Liver (tissue), 7 donors: ENCODE measurements at regions not wholly inside any gene's neighbourhood (a gene's known extent, or its start where the extent isn't known, plus 50 kb on each side); places are given as distances from the start of the nearest gene placed in this dataset.

Experiments used
- DNase-seq: peaks from one replicate; pipeline ENCODE4 v3.0.0-alpha.2; 2017; ENCODE audit warnings: low spot score
- H3K27ac ChIP-seq, 2 donors: one replicate each; pipeline ENCODE4 v1.7.0; 2013; ENCODE audit warnings: inconsistent platforms in 2 of 2, low read length in 2 of 2, control low read depth in 1 of 2, low read depth in 1 of 2, mild to moderate bottlenecking in 1 of 2
- H3K27me3 ChIP-seq, 4 donors: one replicate each; pipeline versions ENCODE4 v1.6.1 to v1.7.0; 2013; ENCODE audit warnings: low read length in 3 of 4, inconsistent platforms in 1 of 4, mild to moderate bottlenecking in 1 of 4, moderate library complexity in 1 of 4; ENCODE audit not compliant: control insufficient read depth in 4 of 4, insufficient read depth in 4 of 4
- H3K36me3 ChIP-seq, 4 donors: one replicate each; pipeline versions ENCODE4 v1.6.1 to v1.7.0; 2013; ENCODE audit warnings: low read length in 3 of 4, mild to moderate bottlenecking in 3 of 4, low read depth in 1 of 4, moderate library complexity in 1 of 4; ENCODE audit not compliant: control insufficient read depth in 4 of 4, insufficient read depth in 3 of 4
- H3K4me1 ChIP-seq, 4 donors: one replicate each; pipeline versions ENCODE4 v1.6.1 to v1.7.0; 2013; ENCODE audit warnings: low read length in 3 of 4, mild to moderate bottlenecking in 3 of 4, moderate library complexity in 1 of 4; ENCODE audit not compliant: control insufficient read depth in 4 of 4, insufficient read depth in 4 of 4
- H3K4me3 ChIP-seq, 3 donors: one replicate each; pipeline versions ENCODE4 v1.6.1 to v1.7.0; 2013; ENCODE audit warnings: low read length in 3 of 3, control low read depth in 1 of 3, low read depth in 1 of 3, mild to moderate bottlenecking in 1 of 3
- H3K9ac ChIP-seq, 2 donors: one replicate each; pipeline ENCODE4 v1.7.0; 2013; ENCODE audit warnings: low read length in 2 of 2, mild to moderate bottlenecking in 2 of 2, moderate library complexity in 2 of 2, control low read depth in 1 of 2, low read depth in 1 of 2
- H3K9me3 ChIP-seq, 4 donors: one replicate each; pipeline versions ENCODE4 v1.6.1 to v1.7.0; 2013; ENCODE audit warnings: low read length in 3 of 4; ENCODE audit not compliant: control insufficient read depth in 4 of 4
- EGR1 ChIP-seq, 2 donors: IDR thresholded peaks; 2 replicates each; pipeline ENCODE4 v1.6.1; 2016 to 2018; ENCODE audit warnings: antibody characterized with exemption in 2 of 2, low read depth in 2 of 2
- FOXA1 ChIP-seq: IDR thresholded peaks from 2 replicates; pipeline ENCODE4 v1.6.1; 2016; ENCODE audit warnings: antibody characterized with exemption
- FOXA2 ChIP-seq: IDR thresholded peaks from 2 replicates; pipeline ENCODE4 v1.6.1; 2016; ENCODE audit warnings: antibody characterized with exemption
- HNF4A ChIP-seq, 2 donors: conservative IDR thresholded peaks; 2 replicates each; pipeline ENCODE4 v1.6.1; 2016; ENCODE audit warnings: antibody characterized with exemption in 2 of 2, mild to moderate bottlenecking in 2 of 2
- HNF4G ChIP-seq: IDR thresholded peaks from 2 replicates; pipeline ENCODE4 v1.6.1; 2016; ENCODE audit warnings: antibody characterized with exemption
- JUND ChIP-seq, 2 donors: IDR thresholded peaks; 2 replicates each; pipeline ENCODE4 v1.6.1; 2016; ENCODE audit warnings: antibody characterized with exemption in 2 of 2
- MAX ChIP-seq: IDR thresholded peaks from 2 replicates; pipeline ENCODE4 v1.6.1; 2016; ENCODE audit warnings: antibody characterized with exemption
- NR2F2 ChIP-seq: IDR thresholded peaks from 2 replicates; pipeline ENCODE4 v1.6.1; 2016; ENCODE audit warnings: antibody characterized with exemption
- REST ChIP-seq: IDR thresholded peaks from 2 replicates; pipeline ENCODE4 v1.6.1; 2016; ENCODE audit warnings: antibody characterized with exemption, mild to moderate bottlenecking
- RXRA ChIP-seq, 2 donors: IDR thresholded peaks; 2 replicates each; pipeline ENCODE4 v1.6.1; 2017 to 2018; ENCODE audit warnings: antibody characterized with exemption in 2 of 2, mild to moderate bottlenecking in 1 of 2
- SP1 ChIP-seq: IDR thresholded peaks from 2 replicates; pipeline ENCODE4 v1.6.1; 2018; ENCODE audit warnings: antibody characterized with exemption, mild to moderate bottlenecking
- TAF1 ChIP-seq: conservative IDR thresholded peaks from 2 replicates; pipeline ENCODE4 v1.6.1; 2016; ENCODE audit warnings: antibody characterized with exemption, mild to moderate bottlenecking
- WGBS: extraction: QIAGEN DNeasy Blood & Tissue Kit; methylation state at CpG from one replicate; pipeline ENCODE4 v1.1.7; 2013; 5-methylcytosine and 5-hydroxymethylcytosine counted together
- donor health status: healthy.
- donor health status: healthy.
- donor health status: healthy.
- donor health status: healthy.

- Histone ChIP-seq H3K27me3 (peaks cover 0 to 2% (median 0%) of the 10 kb centered on the region in 4 donors), H3K36me3 (no peaks in the 10 kb centered on the region), H3K4me1 (no peaks in the 10 kb centered on the region), H3K9ac (no peak overlapping the region), H3K9me3 (no peaks in the 10 kb centered on the region), H3K27ac (no peak overlapping the region), H3K4me3 (no peak overlapping the region)
- 72% methylated on average over 4 of the region's 4 CpGs for WGBS
- TF ChIP-seq HNF4G: no peak
- TF ChIP-seq MAX: no peak
- TF ChIP-seq REST: no peak
- no peak for DNase-seq
Measured at GRCh38 chr18:51778115-51778514, 561.9 kb upstream of the DCC start.

GRCh38 chr18:51789871-51790270, 550.1 kb upstream of the DCC start:
- H3K4me3 ChIP-seq: no peak overlapping the region
- TF ChIP-seq EGR1 (IDR thresholded peaks at IDR 0.05; ENCODE audit: low read depth in 2 of 2) (no peak), FOXA1 (no peak), RXRA (IDR thresholded peaks at IDR 0.05) (no peak), JUND (IDR thresholded peaks at IDR 0.05) (no peak), TAF1 (no peak), FOXA2 (no peak), NR2F2 (no peak), MAX (no peak), SP1 (no peak), REST (no peak), HNF4A (conservative IDR thresholded peaks at IDR 0.05) (no peak), HNF4G (no peak)
- no peaks in the 10 kb centered on the region for H3K9me3 ChIP-seq
- no peak overlapping the region for H3K27ac ChIP-seq
- 83% methylated on average over 1 of the region's 1 CpG for WGBS
- no peaks in the 10 kb centered on the region for H3K4me1 ChIP-seq
- no peaks in the 10 kb centered on the region for H3K27me3 ChIP-seq
- no peak overlapping the region for H3K9ac ChIP-seq
- H3K36me3 ChIP-seq: no peaks in the 10 kb centered on the region
- DNase-seq: no peak
